HG03469 (cell line): ENCODE measurements at regions not wholly inside any gene's neighbourhood (a gene's known extent, or its start where the extent isn't known, plus 50 kb on each side); places are given as distances from the start of the nearest gene placed in this dataset.
A peak's percentile ranks its signal among the peaks of the same experiment; 100 is the strongest.

Source experiments
- ATAC-seq: cut with Tn5 transposase; IDR thresholded peaks from one replicate; pipeline ENCODE4 v1.9.1; 2021; ENCODE audit warnings: mild to moderate bottlenecking, moderate library complexity, moderate number of reproducible peaks; ENCODE audit not compliant: unreplicated experiment

DNA sequence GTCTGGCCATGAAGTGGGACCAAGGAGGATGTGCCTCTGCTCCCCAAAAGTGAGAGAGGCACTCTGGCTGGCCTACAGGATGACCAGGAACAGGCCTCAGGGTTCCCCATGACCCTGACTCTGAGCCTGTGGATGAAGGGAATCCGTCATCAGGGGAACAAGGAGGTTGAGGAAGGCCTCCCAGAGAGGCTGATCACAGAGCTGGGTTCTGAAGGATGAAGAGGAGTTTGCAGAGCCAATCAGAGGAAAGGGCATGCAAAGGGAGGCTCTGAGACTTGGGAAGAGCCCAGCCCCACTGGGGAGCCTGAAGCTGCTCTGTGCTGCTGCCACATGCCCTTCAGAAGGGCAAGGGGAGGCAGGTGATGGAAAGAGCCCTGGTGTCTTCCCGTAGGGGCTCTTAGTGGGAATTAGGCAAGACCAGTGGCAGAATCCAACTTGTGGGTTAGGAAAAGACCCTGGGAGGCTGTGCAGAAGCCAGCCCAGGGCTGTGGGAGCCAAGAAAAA, 141.3 kb upstream of the ID2 start:
- no peak for ATAC-seq

DNA sequence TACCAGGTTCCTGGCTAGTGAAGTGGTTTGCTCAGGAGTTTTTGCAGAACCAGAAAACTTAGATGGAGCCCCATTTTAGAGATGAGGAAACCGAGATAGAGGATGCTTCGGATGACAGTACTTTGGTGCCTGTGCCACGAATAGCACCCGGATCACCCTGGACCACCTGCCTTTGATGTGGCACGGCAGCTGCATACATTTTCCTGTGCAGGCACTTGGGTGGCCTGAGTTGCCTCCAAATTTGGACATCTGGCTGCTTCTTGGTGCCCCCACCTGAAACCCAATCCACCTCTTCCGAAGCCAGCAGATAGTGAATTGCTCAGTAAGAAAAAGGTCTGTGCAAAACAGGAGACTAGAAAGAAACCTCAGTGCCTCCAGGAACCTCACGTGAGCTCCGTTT, 140.6 kb upstream of the ID2 start:
- no peak for ATAC-seq

DNA sequence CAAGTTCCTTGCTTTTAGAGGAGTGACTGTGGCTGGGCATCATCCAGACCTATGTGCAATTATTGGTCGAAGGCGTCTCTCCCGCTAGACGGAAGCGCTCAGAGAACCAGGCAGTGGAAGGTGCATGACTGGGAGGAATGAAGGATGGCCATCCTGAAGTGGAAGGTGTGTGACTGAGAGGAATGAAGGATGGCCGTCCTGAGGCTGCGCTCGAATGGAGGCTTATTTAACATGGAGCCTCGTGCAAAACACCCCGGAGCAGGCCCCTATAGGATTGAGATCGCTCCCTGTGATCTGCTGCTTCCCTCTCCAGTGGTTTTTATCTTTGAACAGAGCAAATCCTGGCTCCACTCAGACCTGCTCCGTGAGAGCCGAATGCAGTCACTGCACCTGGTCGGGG, 140.2 kb upstream of the ID2 start:
- ATAC-seq, result no peak

DNA sequence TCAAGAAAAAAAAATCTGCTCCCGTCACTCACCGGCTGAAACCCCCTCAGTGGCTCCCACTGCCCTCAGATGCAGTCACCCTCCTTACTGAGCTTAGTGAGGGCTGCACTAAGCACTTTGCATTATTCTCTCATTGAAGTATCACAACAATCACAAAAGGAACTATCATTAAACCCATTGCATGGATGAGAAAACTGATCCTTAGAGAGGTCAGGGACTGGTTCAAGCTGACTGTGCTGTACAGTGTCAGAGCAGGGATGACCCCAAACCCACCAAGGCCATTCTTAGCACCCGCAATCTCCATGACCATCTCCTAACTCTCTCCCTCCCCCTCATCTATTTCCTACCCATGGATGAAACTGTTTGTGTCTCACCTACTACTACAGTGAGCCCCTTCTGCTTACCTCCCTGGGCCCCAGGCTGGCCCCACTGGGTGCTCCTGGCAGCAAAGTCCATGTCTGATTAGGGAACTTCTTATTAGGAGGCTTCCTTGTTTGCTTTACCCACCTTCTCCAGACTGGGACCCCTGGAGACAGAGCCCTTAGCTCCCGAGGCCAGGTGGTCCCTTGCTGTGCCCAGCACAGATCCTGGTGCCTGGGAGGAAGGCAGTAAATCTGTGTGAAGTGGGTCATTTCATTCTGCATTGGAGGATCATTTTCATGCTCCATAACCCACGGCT, 139.3 kb upstream of the ID2 start:
- no peak for ATAC-seq

DNA sequence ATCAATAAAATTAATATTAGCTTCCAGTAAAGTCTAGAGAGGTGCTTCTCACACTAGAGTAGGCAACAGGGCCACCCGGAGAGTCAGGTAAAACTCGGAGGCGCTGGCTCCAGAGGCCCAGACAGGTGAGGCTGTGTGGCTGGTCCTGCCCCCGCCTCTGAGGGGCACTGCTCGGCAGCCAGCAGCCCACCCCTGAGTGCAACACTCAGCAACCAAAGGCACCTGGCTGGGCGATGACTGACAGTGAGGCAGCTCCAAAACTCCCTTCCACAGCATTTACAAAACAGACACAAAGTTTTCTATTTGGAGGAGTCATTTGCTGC, 138.8 kb upstream of the ID2 start:
- ATAC-seq, result peak; percentile 0

DNA sequence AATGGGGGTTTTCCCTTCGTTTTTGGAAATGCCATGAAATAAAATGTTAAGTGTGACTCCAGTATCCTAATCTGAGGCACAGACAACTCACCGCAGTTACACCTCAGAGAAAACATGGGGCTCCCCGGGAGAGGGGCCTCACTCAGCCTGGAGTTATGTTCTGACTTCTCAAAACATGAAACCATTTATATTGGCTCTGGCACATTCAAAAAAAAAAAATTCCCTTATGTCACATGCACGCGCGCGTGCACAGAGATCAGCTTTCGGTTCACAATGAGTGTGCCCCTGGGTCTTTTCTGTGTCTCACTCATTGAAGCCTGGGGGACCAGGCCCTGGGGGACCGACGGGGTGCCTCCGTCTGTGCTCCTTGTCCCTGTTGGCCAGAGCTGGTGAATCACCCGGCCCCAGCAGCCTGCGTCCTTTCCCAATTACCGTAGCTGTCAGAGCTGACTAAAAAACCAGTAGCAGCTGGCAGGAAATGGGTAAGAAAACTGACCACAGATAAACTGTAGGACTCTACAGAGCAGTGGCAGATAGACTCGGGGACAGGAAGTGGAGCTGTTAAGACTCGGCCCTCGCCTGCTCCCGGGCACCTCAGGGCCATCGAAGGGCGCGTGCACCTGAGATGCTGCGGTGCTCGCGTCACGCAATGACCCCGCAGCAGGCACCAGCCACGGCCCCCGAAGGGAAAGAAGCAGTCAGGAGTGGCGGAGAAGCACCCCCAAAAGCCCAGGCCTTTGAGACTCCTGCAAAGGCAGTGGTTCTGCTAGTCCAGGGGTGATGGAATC, 138.3 kb upstream of the ID2 start:
- peak; percentile 62 for ATAC-seq

DNA sequence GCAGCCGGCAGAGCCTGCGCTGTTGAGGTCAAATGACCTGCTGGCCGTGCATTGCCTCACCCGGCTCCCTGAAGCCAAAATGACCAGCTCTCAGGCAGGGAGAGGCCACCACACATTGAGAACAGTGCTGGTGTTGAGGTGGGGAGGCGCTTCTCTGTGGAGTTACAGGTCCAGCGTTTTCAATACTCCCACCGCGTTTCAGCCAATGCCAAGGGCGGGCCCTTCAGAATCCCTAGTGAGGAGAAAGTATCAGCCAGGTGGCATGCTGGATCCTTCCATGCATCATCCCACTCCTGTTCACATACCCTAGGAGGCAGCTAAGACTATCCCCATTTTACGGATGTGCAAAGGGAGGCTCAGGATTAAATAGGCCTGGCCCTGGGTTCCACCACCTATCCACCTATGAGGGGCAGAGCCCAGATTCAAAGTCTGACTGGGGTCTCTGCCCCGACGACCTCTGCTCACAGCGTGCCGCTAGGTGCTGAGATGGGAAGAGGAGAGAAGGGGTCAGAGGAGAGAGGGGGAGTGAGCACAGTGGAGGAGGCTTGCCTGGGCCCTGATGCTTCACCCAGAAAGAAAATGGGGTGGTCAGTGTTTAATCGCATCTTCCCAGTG, 137.6 kb upstream of the ID2 start:
- no peak for ATAC-seq

DNA sequence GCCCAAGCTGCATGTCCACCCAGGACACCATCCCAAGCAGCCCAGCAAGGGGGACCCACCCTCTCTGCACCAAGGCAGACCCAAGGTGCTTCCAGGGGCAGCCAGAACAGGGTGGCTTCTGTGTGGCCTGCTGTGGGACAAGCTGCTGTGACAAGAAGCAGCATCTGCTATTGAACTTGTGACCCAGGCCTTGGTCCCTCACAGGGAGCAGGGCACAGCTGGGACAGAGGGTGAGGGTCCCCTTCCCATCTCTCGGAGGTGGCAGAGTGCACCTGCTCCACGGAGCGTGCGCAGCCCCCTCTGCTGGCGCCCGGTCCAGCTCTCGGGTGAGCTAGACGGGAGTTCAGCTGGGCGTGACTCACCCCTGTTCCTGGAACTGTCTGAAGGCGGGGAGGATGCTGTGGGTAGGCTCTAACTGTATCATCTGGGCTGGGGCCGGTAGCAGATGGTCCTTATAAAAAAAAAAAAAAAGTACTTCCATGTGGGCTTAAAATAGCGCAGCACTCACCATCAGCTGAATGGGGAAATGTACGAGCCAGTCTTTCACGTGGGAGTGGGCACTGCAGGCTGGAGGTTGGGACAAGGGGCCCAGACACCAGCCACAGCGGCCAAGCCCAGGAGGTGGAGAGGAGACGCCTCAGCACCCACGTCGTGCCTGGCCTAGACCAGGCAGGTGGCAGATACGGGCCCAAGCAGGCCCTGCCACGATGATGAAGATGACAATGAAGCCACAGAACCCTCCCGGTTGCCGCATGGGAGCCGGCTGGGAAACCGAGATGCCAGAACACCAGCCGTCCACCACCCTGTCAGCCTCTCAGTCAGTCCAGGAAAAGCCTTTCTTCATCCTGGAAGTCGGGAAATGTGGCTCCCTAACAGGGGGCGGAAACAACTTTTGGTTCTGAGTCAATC, 136.8 kb upstream of the ID2 start:
- ATAC-seq, result peak; percentile 38

DNA sequence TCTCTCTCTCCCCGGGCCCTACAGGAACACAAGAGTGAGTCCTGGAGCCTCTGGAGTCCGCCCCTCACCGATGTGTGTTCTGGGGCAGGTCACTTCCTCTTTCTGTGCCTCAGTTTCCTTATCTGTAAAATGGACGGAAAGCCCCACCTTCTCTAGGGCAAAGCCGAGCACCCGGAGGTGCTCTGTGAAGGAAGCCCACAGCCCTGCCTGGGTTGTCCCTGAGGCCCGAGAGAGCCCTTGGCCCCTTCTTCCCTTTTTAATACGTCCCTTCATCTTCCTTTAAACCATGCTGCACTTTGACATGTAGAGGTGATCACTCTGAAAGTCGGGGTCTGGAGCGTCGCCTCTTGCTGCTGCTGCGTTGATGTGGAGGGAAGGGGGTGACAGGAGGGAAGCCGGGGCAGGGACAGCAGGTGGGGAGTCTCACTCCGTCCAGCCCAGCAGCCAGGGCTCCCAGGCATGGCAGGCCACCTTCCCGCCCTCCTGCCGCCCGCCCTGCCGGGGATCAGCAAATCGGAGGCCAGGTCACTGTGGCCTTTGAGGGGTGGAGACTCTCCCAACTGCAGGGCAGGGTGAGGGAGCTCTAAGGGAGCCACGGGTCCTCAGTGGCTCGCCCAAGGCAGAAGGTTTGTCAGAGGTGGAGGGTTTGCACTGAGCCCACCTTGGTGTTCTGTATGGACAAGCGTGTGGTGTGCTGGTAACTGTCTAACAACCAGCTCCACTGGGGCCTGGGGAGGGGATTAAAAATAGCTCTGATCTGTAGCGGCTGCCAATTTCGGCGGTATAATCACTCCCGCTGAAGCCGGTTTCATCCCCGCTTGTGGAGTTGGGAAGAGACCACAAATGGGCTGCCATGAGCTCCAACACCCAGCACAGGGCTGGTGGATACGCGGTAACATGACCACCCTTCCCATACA, 135.9 kb upstream of the ID2 start:
- no peak for ATAC-seq

DNA sequence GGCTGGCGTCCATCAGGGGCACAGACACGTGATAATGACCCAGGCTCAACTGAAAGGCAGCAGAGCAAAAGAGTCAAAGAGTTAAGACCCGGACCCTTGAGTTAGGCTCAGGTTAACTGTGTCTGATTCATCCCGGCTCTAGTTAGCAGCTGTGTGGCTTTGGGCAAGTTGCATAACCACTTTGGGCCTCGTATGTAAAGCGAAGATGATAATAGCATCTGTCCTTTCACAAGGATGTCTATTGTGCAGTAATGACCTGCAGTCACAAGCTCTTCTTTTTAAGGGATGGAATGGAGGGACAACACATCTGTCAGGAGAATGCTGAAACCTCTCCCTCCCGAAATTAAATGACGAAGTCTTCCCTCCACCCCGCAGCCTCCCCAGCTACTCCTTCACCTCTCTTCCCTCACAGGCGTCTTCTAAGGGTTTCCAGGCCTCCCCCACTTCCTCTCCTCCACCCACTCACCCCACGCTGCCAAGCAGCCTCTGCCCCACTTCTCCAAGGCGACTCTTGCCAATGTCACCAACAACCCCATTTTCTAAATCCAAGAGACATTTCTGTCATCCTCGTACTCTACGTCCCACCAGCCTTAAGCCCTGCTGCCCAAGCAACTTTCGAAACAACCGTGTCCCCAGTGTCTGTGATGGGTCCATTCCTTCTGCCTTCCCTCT, 135.1 kb upstream of the ID2 start:
- no peak for ATAC-seq

DNA sequence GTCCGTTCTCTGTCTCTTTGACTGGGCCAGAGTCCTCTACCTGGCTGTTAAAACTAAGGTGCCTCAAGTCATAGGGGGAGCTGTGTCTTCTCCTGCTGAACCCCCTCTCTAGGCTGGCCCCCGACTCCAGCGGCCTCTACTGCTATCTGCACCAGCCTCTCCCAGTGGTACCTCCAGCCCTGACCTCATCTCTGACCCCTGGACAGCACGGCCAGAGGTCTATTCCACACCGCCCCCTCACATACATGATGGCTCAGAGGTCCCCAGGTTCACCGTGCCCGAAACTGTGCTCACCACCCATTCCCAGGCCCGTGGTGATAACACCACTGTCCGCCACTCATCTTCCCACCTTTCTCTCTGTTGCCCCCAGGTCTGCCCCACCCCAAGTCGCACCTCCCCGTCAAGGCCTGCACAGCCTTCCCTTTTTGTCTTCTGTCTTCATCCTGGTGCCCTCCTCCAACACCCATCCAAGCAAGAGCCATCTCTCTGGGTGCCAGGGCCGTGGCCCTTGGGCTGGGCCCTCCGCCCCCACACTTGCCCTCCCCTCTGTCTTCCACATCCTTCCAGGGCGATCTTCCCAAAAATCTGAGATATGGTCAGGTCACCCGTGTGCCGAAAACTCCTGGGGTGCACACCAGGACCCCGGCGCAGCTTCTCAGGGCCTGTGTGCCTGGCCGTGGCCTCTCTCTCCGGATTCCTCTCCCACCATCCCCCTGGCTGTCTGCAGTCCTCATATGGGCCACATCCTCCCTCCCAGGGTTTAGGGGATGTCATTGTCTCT, 134.4 kb upstream of the ID2 start:
- no peak for ATAC-seq

DNA sequence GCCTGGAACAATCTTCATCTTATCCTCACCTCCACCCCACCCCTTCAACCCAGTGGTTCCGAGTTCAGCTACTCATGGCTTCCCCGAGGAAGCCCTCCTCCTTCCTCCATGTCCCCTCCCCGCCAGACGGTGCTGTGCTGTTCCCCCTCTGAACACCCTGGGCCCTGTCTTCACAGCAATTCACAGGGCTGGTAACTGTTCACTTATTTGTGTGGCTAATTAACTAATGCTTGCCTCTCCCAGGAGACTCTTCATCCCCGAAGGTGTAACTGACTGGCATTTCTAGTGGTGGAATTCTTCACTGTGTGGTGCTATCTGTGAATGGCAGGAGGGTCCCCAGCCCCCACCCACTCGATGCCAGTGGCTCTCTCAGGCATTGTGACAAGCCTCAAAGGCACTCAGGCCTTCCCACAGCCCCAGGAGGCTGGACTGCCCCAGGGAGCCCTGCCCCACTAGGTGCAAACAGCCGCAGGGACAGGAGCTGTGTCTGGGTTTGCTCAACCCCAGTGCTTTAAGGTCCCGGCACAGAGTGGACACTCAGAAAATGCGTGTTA, 133.7 kb upstream of the ID2 start:
- ATAC-seq, result no peak

DNA sequence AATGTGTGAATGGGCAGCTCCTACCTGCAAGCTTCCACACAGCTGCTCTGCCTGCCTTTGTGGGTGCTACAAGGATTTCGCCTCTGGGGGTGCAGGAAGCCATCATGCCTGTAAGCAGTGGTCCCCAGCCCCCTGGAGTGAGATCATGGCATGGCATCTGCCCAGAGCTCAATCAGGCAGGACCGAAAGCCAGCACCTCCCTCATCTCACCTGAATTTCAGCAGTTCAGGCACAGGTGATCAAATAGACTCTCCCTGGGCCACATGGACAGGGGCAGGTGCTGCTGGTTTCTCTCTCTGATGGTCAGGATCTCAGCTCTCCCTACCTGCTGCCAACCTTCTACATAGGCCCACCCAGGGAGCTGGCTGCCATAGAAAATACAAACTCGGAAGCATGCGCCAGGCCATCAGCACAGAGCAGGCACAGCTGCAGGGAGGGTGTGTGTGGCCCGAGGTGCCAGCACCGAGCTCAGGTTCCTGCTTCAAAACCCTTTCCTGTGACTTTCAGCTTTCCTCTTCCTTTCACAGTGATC, 133.2 kb upstream of the ID2 start:
- ATAC-seq, result no peak

DNA sequence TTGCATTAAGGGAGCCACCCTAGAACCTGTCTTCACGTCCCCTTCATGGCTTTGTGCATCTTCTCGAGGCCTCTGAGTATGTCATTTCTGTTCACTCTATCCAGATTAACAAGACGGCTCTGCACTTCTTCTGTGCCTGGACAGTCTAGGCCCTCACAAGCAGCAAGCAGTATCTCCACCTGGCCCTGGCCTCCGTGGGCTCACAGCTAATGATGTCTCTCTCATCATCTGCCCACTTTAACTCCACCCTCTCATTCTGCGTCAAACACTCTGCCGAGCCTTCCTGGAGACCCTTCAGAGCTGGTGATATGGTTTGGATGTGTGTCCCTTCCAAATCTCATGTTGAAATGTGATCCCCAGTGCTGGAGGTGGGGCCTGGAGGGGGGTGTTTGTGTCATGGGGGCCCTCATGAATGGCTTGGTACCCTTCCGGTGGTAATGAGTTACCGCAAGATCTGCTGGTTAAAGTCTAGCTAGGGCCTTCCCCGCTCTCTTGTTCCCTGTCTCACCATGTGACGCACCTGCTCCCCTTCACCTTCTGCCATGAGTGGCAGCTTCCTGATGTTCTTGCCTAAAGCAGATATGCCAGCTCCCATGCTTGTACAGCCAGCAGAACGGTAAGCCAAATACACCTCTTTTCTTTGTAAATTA, 132.5 kb upstream of the ID2 start:
- no peak for ATAC-seq

DNA sequence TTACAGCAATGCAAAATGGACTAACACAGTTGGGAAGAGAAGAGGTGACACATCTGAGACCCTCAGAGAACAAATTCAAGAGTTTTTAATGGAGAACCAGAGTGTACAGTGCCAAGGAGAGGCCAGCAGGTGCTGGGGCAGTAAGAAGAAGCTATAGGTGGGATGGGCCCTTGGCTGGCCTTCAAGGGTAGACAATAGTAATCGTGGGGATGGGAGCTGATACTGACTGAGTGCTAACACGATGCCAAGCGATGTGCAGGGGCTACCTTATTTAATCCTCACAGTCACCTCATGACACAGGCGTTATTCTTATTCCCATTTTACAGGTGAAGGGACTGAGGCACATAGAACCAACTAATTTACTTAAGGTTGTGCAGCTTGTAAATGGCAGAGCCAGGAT, 131.9 kb upstream of the ID2 start:
- no peak for ATAC-seq

DNA sequence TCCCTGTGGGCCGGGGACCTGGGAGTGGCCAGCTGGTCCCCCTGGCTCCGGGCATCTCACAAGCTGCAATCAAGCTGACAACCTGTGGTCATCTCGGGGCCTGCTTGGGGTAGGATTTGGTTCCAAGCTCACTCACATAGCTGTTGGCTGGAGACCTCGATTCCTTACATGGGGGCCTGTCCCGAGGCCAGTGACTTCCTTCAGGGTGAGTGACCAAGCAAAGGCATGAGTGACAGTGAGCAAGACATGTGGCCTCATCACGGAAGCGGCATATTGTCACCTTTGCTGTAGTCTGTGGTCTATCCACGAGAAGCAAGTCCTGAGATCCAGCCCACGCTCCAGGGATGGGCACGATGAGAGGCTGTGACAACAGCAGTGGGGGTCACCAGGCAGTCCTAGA, 131.4 kb upstream of the ID2 start:
- ATAC-seq, result no peak

DNA sequence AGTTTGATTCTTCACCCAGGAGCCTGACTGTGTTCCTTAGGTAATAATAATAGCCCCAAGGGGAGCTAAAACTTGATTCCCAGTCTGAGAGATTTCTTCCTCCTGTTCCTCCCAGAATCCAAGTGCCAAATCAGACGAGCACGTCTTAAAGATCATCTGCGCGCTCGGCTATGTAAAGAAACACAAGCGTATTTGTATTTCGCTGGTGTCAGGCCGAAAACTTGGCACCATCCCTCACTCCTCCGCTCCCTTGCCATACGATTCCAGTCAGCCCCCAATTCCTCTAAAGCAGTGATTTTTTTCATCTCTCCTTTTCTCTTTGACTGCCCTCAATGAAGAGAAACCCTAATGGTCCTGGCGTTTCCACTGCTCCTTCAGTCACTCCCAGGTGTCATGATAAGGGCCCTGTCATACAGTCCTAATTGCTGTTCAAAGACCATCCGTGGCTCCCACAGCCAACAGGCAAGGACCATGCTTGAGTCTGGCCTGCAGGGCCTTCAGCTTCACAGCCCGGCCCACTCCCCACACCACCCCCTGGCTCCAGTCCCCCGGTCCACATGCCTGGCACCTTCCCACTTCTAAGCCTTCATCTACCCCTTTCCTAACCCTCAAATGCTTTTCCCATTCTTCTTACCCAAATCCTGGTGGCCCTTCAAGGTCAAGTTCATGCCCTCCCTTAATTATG, 130.8 kb upstream of the ID2 start:
- no peak for ATAC-seq
